HPDE6-E6E7 (cell line): ENCODE measurements at regions not wholly inside any gene's neighbourhood (a gene's known extent, or its start where the extent isn't known, plus 50 kb on each side); places are given as distances from the start of the nearest gene placed in this dataset.
"Not testable (repeated sequence)": the region's sequence is repeated elsewhere in the genome, so short reads cannot be mapped to it uniquely, and the experiment has no call there.

ENCODE experiments used
- DNase-seq: peaks from one replicate; pipeline ENCODE4 v3.0.0; 2011; ENCODE audit warnings: missing footprints; ENCODE audit errors: extremely low spot score

DNA sequence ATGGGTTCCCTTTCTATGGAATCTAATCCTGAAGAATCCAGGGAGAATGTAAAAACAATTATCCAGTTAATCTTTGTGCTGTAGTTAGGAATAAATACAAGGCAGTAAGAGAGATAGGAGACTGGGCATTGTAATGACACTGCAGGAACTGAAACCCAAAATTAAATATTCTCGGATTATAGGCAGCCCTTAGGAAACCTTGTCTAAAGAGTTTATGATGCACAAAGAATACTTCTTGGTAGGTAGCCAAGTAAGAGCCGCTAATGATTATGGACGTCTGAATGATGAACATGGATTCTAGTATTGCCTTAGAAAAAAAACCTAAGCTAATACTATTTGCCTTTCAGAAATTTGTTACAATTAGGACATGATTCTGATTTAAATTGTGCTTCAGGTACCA lies 165.4 kb upstream of the LRIG3 start:
- DNase-seq: no peak

DNA sequence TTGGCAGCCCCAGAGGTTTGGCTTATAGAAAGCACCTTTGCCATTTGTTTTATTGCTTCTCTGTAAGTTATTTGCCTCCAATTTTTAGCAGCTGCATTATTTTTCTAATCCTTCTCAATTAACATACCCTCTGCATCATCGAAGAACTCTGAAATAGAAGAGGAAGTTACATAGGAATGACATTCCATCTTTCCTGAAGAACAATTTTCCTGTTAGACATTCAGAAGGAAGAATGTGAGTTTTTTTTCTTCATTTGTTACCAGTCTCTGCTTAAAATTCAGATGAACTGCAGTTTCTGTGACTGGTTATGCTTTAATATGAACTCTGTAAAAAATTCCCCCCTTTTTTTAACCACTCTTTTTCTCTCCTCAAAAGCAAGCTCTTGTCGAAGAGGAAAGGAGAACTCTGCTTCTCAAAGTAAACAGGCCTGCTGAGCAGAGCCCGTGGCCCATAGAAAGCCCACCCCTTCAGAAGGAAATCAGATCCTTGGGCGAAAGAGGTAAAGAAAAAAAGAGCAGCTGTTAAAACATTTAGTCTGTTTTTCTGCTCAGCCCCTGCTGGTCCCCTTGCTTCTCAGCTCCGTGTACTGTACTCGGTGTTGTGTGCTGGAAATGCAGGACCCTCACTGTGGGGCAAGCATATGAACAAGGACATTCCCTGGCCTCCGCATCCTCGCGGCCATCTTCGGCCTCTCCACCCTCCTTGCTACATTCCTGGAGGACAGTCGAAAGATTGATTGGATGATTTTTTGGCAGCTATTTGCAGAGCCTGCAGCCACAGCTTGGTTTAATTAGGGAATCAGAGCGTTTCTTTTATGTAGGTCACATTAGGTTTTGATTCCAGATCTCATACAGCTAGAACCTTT lies 164.4 kb upstream of the LRIG3 start:
- no peak for DNase-seq

DNA sequence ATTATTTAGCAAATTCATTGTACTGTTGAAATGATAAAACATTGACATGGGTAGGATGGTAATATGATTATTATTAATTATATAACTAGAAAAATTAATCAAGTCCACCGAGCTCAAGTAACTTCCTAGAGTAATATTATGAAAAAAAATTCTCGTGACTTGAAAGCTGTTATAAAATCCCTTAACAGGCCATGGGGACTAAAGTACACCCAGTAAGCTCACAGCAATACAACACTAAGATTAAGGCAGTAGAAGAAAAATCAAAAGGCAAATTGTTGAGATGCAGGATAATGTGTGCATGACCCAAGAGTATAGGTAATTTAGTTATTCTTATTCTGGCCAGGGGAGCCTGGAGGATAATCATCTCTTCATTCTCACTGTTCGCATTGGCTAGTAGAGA lies 162.6 kb upstream of the LRIG3 start:
- DNase-seq: no peak

DNA sequence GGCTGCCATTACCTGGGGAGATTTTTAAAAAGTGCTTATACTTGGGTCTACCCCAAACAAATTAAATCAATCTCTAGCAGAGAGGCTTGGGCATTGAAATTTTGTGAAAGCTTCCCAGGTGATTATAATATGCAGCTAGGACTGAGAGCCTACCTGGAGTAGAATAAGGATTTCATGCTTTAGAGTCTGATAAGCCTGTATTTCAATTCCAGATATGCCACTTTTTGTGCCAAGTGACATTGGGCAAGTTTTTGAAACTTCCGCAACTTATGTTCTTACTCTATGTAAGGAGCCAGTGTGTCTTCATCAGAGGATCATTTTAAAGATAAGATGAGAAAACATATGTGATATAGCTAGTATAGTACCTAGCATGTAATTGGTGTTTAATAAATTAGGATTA lies 159.8 kb upstream of the LRIG3 start:
- DNase-seq: no peak

DNA sequence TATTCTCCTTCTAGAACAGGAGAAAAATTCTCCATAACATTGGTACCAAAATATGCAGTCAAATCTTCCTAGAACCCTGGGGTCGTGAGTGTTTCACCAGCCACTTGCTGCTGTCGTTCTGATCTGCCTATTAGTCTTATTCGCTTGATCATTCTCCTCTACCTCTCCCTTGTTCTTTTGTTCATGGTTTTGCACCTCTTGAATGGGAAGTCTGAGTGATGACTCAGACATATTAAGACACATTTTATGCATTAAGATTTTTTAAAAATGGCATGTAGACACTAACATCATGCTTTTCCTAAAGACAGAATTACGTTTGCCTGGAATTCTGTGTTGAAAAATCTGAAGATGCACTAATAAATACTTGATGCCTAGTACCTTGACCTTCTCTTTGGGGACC lies 159.2 kb upstream of the LRIG3 start:
- DNase-seq: no peak

DNA sequence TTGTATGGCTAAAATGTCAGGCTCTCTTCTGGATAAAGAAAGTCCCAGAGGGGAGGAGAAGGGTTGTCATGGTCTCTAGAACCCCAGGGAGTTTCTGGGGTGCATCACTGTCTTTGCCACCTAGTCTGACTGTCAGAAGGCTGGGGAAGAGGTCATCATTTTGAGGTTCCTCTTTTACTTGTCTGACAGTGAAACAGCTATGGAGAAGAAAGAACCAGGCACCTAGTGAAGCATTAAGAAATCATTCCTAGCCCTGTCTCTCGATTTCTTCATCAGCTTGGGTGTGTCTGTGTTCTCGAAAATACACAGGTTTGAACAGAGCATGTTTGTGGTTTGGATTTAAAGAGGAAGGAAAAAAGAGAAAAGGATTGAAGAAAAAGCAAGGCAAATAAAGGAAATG lies 158.7 kb upstream of the LRIG3 start:
- DNase-seq: peak; percentile 15

DNA sequence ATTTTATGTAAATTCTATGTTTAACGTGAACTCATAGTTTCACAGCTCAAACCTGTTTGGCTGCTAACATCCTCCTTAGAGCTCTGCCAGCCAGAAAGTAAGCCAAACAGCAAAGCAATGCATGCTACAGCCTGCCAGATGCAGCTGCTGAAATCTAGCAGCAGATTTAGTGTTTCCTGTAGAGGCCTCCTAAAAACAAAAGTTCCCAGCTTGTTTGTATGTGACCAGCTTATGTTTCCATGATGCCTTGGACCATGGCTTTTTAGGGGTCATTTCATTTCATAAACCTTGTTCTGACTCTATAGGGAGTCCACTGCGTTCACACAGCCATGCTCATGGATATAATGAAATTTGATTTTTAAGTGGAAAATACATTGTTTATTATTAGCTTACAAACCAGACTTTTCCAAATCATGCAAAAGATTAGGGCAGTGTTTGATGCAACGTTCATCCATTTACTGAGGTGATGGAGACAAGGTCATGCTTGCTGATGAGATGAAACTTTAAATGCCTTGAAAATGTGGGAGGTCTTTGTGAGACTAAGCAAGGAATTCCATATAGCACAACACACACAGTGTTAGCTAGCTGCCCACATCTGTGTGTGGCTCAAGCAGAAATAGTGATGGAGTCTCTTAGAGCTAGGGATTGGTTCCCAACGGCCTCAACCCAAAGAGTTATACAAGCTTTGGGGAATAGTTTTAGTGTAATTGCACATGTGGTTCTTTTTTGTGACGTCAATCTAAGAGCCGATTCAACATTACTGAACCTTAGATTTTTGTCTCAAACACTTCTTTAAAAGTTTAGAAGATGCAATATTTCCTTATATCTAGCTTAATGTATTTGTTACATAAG lies 157.5 kb upstream of the LRIG3 start:
- peak; percentile 49 for DNase-seq

DNA sequence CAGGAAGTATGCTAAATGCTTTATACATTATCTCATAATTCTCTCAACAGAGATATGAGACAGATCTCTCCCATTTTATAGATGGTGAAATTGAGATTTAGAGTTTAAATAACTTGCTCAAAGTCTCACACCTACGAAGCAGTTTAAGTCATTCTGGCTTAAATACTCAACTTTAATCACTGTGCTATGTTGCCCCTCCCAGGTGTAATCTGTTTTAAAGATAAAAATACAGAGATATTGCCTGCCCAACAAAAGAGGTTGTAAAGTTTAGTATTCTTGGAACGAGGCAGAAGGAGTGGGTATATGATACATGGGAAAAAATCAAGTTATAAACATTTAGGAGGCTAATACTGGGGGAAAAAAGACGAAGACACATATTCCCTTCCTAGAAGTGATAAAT lies 156.8 kb upstream of the LRIG3 start:
- no peak for DNase-seq

DNA sequence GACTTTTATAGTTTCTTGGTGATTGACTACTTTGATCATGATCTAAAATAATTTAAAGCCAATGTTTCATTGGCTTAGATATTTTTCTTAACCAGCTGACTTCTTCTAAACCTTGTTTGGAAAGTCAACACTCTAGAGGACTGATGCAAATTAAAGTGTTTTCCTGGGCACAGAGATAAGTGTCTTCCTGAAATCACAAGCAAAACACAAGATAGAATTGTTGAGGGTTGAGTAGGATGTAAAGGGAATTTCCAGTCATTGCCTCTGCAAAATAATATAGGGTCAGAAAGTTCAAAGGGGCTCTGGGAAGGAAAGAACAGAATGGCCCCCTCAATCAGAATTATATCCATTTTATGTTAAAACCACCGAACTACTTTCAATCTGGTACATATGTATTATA lies 156.3 kb upstream of the LRIG3 start:
- DNase-seq: no peak

DNA sequence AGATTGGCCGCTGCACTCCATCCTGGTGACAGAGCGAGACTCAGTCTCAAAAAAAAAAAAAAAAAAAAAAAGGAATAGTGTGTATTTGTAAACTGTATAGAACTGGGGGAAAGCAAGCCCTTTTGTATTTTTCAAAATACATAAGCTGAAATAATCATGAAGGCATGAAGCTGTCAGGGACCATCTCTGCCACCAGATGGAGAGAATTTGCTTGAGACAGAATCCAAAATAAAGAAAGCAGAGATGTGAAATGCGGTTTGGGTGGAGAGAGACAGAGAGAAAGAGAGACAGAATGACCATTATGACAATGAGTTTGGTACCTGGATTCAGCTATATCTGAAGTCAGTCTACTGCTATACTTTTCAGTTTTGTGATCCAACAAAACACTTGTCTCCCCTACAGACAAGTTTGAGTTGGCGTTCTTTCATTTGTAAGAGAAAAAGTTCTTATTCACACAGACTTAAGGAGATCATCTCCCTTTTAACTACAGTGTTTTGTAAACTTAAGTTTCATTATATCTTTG lies 155.7 kb upstream of the LRIG3 start:
- DNase-seq: no peak

DNA sequence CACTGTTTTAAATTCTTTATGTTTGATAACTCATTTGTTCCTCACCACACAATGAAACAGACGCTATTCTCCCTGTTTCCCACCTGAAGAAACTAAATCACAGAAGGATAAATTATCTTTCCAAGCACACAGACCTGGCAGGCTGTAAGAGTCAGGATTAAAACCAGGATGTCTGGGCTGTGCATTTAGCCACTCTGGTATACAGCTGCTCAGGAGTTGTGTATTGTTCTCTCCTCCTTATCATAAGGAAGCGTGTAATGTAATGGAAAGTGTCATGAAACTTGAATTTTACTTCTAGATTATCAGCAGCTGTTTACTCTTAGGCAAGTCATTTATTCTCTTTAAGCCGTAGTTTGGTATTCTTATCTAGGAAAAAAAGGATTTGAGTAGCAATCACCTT lies 154.8 kb upstream of the LRIG3 start:
- DNase-seq: no peak

DNA sequence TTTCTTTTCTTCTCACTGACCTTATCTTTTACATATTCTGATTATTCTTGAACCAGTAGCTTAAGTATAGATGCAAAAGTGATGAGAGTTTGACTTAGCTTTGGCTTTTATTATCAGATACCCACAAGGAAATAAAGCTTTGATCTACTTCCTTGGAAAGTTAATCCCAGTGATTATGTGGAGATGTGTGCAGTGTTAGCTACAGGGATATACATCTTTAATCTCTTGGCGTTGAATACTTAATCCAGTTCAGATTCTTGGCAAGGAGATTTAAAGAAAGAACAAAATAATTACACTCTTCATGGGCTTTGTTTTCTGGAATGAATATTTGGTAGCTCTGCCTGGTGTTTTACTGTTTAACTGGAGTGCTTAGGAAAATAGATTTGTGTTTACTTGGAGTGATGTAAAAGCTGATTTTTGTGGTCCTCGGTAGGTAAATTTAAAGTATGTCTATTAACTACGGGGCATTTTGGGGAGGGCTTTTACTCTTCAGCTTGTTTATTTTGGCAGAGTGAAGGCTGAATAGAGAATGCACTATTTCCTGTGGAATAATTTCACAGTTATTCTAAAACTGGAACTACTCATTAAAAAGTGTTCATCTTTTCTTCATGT lies 150.1 kb upstream of the LRIG3 start:
- no peak for DNase-seq

DNA sequence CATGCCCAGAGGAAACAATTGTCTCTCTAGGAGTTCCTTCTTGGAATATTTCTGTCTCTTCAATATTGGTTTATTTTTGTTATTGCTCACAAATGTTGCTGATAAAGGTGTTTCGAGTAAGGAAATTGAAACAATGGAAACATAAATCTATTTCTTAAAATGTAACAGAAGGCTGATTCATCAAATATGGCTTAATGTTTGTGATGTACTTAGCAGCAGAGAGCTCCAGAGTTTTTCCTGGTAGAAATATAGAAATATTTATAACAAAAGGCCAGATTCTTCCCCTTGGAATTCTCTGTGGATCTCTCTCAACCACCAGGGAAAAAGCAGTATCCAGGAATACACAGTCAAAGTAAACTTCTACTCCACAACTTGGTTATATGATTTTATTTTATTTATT lies 149.2 kb upstream of the LRIG3 start:
- no peak for DNase-seq

DNA sequence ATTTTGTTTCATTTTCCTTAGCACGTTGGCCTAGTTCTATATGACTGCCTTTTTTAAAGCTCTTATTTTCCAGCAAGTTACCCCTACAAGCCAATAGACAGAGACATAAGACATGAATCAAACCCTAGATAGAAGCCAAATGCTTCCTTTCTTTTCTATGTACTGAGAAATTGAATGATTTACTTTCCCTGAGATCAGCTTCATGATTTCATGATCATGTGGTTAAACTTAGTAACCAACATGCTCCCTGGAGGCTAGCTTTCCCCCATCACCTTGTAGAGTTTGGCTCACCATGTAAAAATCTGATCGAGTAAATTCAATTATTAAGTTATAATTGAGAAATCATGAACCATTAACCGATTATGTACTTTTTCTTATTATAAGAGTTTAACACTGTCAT lies 148.1 kb upstream of the LRIG3 start:
- DNase-seq: no peak

DNA sequence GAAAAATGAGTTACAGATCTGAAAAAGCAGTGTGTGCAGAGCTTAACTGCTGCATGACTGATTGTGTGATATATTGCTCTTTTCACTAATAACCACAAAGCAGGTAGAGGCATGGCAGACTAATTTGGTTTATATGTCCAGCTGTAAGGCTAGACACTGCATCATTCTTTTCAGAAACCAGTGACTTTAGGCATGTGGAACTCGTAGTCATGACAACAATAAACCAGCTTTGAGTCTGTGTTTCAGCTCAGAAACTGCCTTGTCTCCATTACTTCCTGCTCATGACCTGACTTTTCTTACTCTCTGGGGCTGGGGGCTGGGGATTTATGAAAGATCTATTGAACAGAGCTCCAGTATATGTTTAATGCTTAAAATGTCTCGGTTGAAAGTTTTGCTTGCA lies 146.8 kb upstream of the LRIG3 start:
- peak; percentile 59 for DNase-seq

DNA sequence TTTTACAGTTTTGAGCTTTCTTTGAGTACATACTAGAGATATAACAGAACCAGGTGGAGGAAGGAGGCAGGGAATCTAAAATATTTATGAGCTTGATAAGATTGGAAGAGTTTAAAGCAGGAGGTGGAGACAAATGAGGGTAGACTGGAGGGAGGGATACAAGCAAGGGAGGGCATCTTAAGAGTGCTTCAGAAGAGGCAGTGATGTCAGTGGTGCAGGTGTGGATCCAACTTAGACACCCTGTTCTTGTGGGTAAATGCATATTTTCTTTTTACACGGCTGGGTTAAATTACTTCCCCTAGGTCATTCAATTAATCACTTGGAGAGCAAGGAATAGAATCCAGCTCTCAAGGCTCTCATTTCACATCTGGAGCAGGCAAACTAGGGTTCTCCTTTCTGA lies 146.1 kb upstream of the LRIG3 start:
- no peak for DNase-seq

DNA sequence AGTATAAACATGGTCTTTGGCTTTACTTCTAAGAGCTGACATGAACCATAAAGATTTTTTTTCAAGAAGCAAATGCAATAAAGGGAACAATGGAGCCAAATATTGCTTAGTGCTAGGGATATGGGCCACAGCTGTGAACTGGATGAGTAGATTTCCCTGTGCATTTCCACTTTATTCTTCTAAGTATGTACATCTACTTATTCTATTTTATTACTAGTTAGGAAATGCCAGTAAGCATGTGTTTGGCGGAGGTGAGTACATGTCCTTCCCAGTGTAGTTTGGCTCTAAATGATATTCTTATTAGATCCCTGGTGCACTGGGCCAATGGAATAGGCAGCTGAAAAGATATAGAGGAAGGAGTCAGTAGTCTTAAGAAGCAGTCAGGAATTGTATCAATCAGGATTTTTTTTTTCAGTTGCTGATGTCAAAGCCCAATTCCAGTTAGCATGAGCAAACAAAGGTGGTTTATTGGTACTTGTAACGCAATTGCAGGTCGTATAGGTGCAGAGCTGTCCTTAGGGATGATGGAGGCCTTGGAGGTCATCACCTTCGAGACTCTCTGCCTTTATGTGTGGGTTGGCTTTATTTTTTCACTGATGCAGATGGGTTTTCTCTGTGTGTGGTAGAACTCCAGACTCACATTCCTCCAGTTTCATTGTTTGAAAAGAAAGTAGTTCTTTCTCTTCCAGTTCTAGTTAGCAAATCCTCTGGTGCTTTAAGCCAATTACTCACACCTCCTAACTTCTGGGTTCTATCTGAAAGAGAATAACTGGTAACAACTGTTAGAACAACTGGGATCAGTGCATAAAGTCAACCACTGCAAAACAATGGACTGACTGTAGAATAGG lies 139.0 kb upstream of the LRIG3 start:
- no peak for DNase-seq

DNA sequence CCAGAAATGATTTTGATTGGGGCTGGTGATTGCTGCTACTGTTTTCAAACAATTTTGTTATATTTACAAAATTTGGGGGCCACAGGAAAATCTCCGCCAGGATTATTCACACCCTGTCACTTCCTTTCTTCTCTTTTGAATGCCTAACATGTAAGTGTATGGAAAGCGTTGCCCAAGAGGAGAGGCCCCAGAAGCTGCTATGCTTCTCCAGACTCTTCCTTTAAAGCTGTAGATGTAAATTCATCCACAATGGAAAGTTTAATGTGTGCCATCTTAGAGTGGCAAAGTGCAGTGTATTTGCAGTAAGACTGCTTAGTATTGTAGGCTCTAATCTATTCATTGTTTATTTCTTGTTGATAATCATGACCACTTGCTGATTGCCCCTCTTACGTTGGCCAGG lies 136.7 kb upstream of the LRIG3 start:
- no peak for DNase-seq

DNA sequence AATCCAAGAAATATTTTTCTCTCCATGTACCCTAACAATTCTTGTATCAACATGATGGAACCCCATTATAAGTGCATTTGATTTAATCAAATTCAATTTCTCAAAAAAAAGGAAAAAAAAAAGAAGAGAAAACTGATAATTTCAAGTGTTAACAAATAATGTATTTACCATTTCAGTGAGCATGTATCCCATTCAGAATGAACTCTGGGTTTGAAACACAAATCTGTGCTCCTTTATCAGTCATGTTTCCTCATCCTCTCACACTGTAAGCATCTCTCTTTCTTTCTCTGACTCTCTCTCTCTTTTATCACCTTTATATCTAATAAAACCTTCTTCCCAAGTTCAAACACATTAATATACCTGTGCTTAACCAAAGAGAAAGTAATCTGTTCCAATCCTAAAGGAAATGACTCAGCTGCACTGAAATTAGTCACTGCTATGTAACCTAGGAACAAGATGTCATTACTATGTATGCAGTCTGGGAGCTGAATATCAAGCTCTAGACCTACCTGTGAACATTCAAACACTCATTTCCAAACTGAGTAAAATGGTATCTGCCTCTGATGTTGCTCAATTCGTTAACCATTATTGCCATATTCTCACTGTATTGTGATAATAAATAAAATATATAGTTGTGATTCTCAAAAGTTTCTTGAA lies 135.0 kb upstream of the LRIG3 start:
- DNase-seq: peak; percentile 78

DNA sequence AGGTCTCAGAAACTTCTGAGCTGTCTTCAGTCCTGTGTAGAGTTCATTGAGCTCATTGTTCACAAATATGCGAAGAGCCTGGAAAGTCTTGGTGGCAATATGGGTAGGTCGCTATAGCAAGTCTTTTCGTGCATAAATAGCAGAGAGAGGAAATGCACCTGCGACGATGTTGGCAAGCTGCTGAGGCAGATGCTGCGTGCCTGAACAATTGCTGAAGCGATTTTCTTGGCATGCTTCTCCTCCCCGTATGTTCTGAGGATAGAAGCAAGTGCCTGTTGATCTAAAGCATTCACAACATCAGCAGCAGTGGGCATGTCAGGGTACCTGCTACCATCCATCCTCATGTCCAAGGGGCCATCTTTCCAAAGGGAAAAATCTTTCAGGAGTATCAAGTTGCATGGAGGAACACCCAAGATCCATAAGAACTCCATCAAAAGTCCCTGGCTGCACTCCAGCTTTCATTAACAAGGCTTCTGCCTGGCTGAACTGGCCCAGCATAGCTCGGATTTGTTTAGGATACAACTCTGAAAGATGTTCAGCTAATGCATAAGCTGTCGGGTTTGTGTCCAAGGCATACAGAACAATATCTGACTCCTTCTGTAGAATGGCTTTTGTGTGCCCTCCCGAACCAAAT lies 133.1 kb upstream of the LRIG3 start:
- DNase-seq: not testable (repeated sequence)
